ENCODE measurements at regions not wholly inside any gene's neighbourhood (a gene's known extent, or its start where the extent isn't known, plus 50 kb on each side); places are given as distances from the start of the nearest gene placed in this dataset.
A peak's percentile ranks its signal among the peaks of the same experiment; 100 is the strongest.

DNA sequence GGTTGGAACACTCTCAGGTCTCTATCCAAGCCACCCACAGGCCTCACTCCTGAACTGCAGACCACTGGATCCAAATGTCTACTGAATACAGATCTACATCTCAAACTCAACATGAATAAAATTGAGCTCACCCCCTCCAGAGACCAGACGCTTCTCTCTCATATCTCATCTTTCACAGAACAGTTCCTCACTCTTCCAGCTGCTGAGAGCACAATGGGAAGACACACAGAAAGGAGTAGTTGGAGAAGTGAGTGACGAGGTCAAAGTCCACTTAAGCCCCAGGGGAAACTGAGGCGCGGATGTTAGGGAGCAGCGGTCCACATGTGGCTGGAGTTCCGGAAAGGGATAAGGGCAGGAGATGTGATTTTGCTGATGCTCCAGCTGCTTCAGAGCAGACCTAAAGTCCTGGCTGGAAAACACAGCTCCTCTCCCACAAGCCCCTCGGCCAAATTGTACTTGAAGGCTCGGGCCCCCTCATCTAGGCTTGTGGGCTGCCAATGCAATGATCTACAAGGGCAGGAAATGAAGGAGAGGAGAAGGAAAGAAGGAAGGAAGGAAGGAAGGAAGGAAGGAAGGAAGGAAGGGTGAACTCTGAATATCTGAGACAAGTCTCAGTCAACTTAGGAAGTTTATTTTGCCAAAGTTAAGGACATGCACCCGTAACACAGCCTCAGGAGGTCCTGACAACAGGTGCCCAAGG is 211.2 kb upstream of the TLE3 start:
- no peaks in the 10 kb centered on the region for H3K9me3 Mint-ChIP-seq
- H3K4me3 Mint-ChIP-seq = peak overlapping the region; percentile 11
- Histone ChIP-seq H3K4me1 (ENCODE audit: control insufficient read depth, insufficient read depth, low read length) (peaks cover 20% of the 10 kb centered on the region), H3K9me3 (ENCODE audit: control insufficient read depth, insufficient read depth, low read length) (peaks cover 4% of the 10 kb centered on the region), H3K4me3 (ENCODE audit: low read length) (no peak overlapping the region), H3K27me3 (ENCODE audit: control insufficient read depth, insufficient read depth, low read length) (peaks cover 29% of the 10 kb centered on the region), H3K36me3 (ENCODE audit: control insufficient read depth, insufficient read depth, low read length) (no peaks in the 10 kb centered on the region), H3K27ac (ENCODE audit: low read length) (no peak overlapping the region)
- WGBS (ENCODE audit: insufficient coverage) = 94% methylated on average over 8 of the region's 9 CpGs
- peaks cover 16 to 20% of the 10 kb centered on the region in 2 donors for H3K4me1 Mint-ChIP-seq
- peak overlapping the region in 1 of 2 donors; percentile 57 for H3K27ac Mint-ChIP-seq
- no peaks in the 10 kb centered on the region for H3K36me3 Mint-ChIP-seq
- peaks cover 31 to 40% of the 10 kb centered on the region in 2 donors for H3K27me3 Mint-ChIP-seq (ENCODE audit: low read depth in 2 of 2)
- TF ChIP-seq, protein P1, sequence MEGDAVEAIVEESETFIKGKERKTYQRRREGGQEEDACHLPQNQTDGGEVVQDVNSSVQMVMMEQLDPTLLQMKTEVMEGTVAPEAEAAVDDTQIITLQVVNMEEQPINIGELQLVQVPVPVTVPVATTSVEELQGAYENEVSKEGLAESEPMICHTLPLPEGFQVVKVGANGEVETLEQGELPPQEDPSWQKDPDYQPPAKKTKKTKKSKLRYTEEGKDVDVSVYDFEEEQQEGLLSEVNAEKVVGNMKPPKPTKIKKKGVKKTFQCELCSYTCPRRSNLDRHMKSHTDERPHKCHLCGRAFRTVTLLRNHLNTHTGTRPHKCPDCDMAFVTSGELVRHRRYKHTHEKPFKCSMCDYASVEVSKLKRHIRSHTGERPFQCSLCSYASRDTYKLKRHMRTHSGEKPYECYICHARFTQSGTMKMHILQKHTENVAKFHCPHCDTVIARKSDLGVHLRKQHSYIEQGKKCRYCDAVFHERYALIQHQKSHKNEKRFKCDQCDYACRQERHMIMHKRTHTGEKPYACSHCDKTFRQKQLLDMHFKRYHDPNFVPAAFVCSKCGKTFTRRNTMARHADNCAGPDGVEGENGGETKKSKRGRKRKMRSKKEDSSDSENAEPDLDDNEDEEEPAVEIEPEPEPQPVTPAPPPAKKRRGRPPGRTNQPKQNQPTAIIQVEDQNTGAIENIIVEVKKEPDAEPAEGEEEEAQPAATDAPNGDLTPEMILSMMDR (IDR thresholded peaks at IDR 0.05) = no peak
- DNase-seq = no peak
- no peak for ATAC-seq
- intact Hi-C loops (cut with micrococcal nuclease) = no loop called here

DNA sequence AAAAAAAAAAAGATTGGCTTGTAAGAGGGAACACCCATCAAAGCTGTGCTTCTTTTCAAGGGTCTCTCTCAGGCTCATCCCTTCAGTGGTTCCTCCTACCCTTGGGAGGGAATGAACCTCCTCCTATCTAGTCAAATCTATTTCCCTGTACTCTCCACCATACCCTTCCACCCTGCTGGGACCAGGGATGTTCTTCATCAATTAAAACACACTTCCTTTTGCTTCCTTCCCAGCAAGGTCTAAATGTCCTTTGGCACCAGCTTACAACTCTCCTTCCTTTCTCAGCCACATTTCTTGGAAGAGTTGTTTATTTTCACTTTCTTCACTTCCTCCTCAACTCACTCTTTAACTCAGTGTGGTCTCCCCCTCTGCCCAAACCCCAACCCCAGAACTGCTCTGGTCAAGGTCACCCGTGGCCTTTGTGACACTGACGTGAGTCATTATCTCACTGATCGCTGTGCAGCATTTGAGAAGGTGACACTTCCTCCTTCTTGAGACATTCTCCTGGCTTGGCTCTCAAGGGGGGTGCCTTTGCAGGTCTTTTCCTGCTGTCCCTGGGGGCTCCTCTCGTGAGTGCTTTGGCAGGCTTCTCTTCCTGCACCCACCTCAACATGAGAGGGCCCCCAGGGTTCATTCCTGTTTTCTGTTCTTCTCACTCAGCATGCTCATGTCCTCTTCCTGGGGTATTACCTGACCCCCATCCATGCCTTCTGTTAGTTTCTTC is 210.5 kb upstream of the TLE3 start:
- Histone ChIP-seq H3K4me1 (ENCODE audit: control insufficient read depth, insufficient read depth, low read length) (peaks cover 20% of the 10 kb centered on the region), H3K4me3 (ENCODE audit: low read length) (no peak overlapping the region), H3K27me3 (ENCODE audit: control insufficient read depth, insufficient read depth, low read length) (peaks cover 34% of the 10 kb centered on the region), H3K27ac (ENCODE audit: low read length) (no peak overlapping the region), H3K36me3 (ENCODE audit: control insufficient read depth, insufficient read depth, low read length) (no peaks in the 10 kb centered on the region), H3K9me3 (ENCODE audit: control insufficient read depth, insufficient read depth, low read length) (peaks cover 5% of the 10 kb centered on the region)
- intact Hi-C loops (cut with micrococcal nuclease) = no loop called here
- Mint-ChIP-seq H3K36me3 (no peaks in the 10 kb centered on the region), H3K27me3 (ENCODE audit: low read depth in 2 of 2) (peaks cover 31 to 40% of the 10 kb centered on the region in 2 donors), H3K27ac (peak overlapping the region in 1 of 2 donors; percentile 57), H3K4me1 (peaks cover 16 to 20% of the 10 kb centered on the region in 2 donors), H3K9me3 (no peaks in the 10 kb centered on the region), H3K4me3 (peak overlapping the region; percentile 33)
- 0% methylated on average over 4 of the region's 4 CpGs for WGBS (ENCODE audit: insufficient coverage)
- ATAC-seq = peak; percentile 83 to 93 (median 92)
- DNase-seq = peak; percentile 38 to 45
- TF ChIP-seq, protein P1 (IDR thresholded peaks at IDR 0.05) = no peak

DNA sequence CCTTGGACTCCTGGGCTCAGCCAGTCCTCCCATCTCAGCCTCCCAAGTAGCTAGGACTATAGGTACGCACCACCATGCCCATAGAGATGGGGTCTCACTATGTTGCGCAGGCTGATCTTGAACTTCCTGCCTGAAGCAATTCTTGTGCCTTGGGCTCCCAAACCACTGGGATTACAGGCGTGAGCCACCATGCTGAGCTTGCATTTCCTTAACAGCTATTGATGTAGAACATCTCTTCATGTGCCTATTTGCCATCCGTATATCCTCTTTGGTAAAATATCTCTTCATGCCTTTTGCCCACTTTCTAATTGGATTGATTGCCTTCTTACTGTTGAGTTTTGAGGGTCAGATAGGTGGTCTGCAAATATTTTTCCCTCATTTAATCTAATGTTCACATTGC is 208.9 kb upstream of the TLE3 start:
- peaks cover 24% of the 10 kb centered on the region for H3K4me1 ChIP-seq (ENCODE audit: control insufficient read depth, insufficient read depth, low read length)
- WGBS (ENCODE audit: insufficient coverage) = 96% methylated on average over 4 of the region's 4 CpGs
- H3K27me3 ChIP-seq (ENCODE audit: control insufficient read depth, insufficient read depth, low read length) = peaks cover 49% of the 10 kb centered on the region
- no peak overlapping the region for H3K27ac ChIP-seq (ENCODE audit: low read length)
- ATAC-seq = no peak
- Mint-ChIP-seq H3K4me1 (peaks cover 16 to 20% of the 10 kb centered on the region in 2 donors), H3K4me3 (no peak overlapping the region), H3K27ac (no peak overlapping the region), H3K36me3 (no peaks in the 10 kb centered on the region), H3K27me3 (ENCODE audit: low read depth in 2 of 2) (peaks cover 31 to 40% of the 10 kb centered on the region in 2 donors), H3K9me3 (no peaks in the 10 kb centered on the region)
- TF ChIP-seq, protein P1 (IDR thresholded peaks at IDR 0.05) = no peak
- no peaks in the 10 kb centered on the region for H3K36me3 ChIP-seq (ENCODE audit: control insufficient read depth, insufficient read depth, low read length)
- H3K4me3 ChIP-seq (ENCODE audit: low read length) = no peak overlapping the region
- intact Hi-C loops (cut with micrococcal nuclease) = no loop called here
- H3K9me3 ChIP-seq (ENCODE audit: control insufficient read depth, insufficient read depth, low read length) = peaks cover 5% of the 10 kb centered on the region
- DNase-seq = no peak
